NCI-H2196 treated with DMSO at 0.1 percent for 48 hours (cell line): ENCODE measurements at regions not wholly inside any gene's neighbourhood (a gene's known extent, or its start where the extent isn't known, plus 50 kb on each side); places are given as distances from the start of the nearest gene placed in this dataset.

Experiments used
- DNase-seq: peaks from one replicate; lab custom pipeline; 2025; ENCODE audit not compliant: unreplicated experiment; lab: John Stamatoyannopoulos, UW

- no peak for DNase-seq
Observed at GRCh38 chr21:27447843-27448242, 481.0 kb upstream of the ADAMTS5 start.

- DNase-seq, result no peak
Observed at GRCh38 chr21:27429710-27430341, 462.9 kb upstream of the ADAMTS5 start.

GRCh38 chr21:27426196-27426595 lies 459.3 kb upstream of the ADAMTS5 start:
- DNase-seq, result no peak

- DNase-seq, result no peak
Observed at GRCh38 chr21:27425574-27425973, 458.7 kb upstream of the ADAMTS5 start.

- DNase-seq, result no peak
Observed at GRCh38 chr21:27425172-27425571, 458.3 kb upstream of the ADAMTS5 start.

- no peak for DNase-seq
Observed at GRCh38 chr21:27424601-27425000, 457.7 kb upstream of the ADAMTS5 start.

GRCh38 chr21:27423906-27424595 lies 457.2 kb upstream of the ADAMTS5 start:
- no peak for DNase-seq

GRCh38 chr21:27423038-27423437 lies 456.1 kb upstream of the ADAMTS5 start:
- DNase-seq, result no peak

GRCh38 chr21:27422435-27422834 lies 455.5 kb upstream of the ADAMTS5 start:
- DNase-seq, result no peak

- DNase-seq, result no peak
Observed at GRCh38 chr21:27421654-27422053, 454.8 kb upstream of the ADAMTS5 start.

GRCh38 chr21:27419153-27419552 lies 452.3 kb upstream of the ADAMTS5 start:
- no peak for DNase-seq

GRCh38 chr21:27418346-27418745 lies 451.5 kb upstream of the ADAMTS5 start:
- no peak for DNase-seq

- DNase-seq, result no peak
Observed at GRCh38 chr21:27412530-27412929, 445.6 kb upstream of the ADAMTS5 start.

GRCh38 chr21:27408826-27409225 lies 441.9 kb upstream of the ADAMTS5 start:
- DNase-seq, result no peak

- no peak for DNase-seq
Observed at GRCh38 chr21:27407271-27407670, 440.4 kb upstream of the ADAMTS5 start.

- no peak for DNase-seq
Observed at GRCh38 chr21:27406300-27407009, 439.6 kb upstream of the ADAMTS5 start.

GRCh38 chr21:27403011-27403410 lies 436.1 kb upstream of the ADAMTS5 start:
- DNase-seq, result no peak

- no peak for DNase-seq
Observed at GRCh38 chr21:27400045-27400444, 433.2 kb upstream of the ADAMTS5 start.

GRCh38 chr21:27397578-27397977 lies 430.7 kb upstream of the ADAMTS5 start:
- DNase-seq, result no peak

- no peak for DNase-seq
Observed at GRCh38 chr21:27393726-27394125, 426.8 kb upstream of the ADAMTS5 start.

GRCh38 chr21:27391990-27392389 lies 425.1 kb upstream of the ADAMTS5 start:
- DNase-seq, result no peak

GRCh38 chr21:27390384-27390783 lies 423.5 kb upstream of the ADAMTS5 start:
- no peak for DNase-seq
